SK-N-SH (cell line): ENCODE measurements at regions not wholly inside any gene's neighbourhood (a gene's known extent, or its start where the extent isn't known, plus 50 kb on each side); places are given as distances from the start of the nearest gene placed in this dataset.

Source experiments
- CTCF ChIA-PET: fragments of 300-600, 350-600 bp; formaldehyde crosslinking; extraction: SDS; loops from one replicate; lab custom pipeline; 2021; lab: Yijun Ruan, JAX
- POLR2A ChIA-PET: fragments of 350-600 bp; sonication (Branson Sonifier 250); formaldehyde crosslinking; extraction: SDS; loops from one replicate; lab custom pipeline; 2020; ENCODE audit warnings: antibody characterized with exemption, inconsistent platforms; lab: Yijun Ruan, JAX
- DNase-seq: peaks from one replicate; pipeline ENCODE4 v3.0.0; 2012
- H2AFZ ChIP-seq: fragments of 200-600 bp; sonication (generic); 2 replicates; pipeline ENCODE4 v1.8.1; 2016; ENCODE audit warnings: antibody characterized with exemption, mild to moderate bottlenecking, low read depth
- H3F3A ChIP-seq: fragments of 200-600 bp; sonication (generic); replicated peaks from 2 replicates; pipeline ENCODE3; 2016; ENCODE audit warnings: antibody characterized with exemption, mild to moderate bottlenecking; ENCODE audit not compliant: insufficient read depth
- H3K27ac ChIP-seq, 2 experiments: fragments of 200-500 bp in 1 of 2; fragments of 200-600 bp in 1 of 2; sonication (Bioruptor generic) in 1 of 2; sonication (generic), shearing (Covaris generic) in 1 of 2; 2 replicates each; pipeline versions ENCODE4 v1.5.1 to v1.6.1; 2014 to 2016; ENCODE audit warnings: low read depth in 2 of 2, inconsistent platforms in 1 of 2, low read length in 1 of 2, mild to moderate bottlenecking in 1 of 2, mixed read lengths in 1 of 2
- H3K27me3 ChIP-seq: fragments of 200-600 bp; sonication (generic), shearing (Covaris generic); 2 replicates; pipeline ENCODE4 v1.6.1; 2016; ENCODE audit warnings: mixed run types; ENCODE audit not compliant: insufficient read depth
- H3K36me3 ChIP-seq, 2 experiments: fragments of 200-500 bp in 1 of 2; fragments of 200-600 bp in 1 of 2; sonication (Bioruptor generic) in 1 of 2; sonication (generic) in 1 of 2; replicated peaks in 1 of 2; 2 replicates each; pipeline versions ENCODE3 to v1.5.1; 2014 to 2016; ENCODE audit warnings: low read length in 1 of 2, mild to moderate bottlenecking in 1 of 2; ENCODE audit not compliant: insufficient read depth in 2 of 2, control insufficient read depth in 1 of 2
- H3K4me1 ChIP-seq, 2 experiments: fragments of 200-500 bp in 1 of 2; fragments of 200-600 bp in 1 of 2; sonication (Bioruptor generic) in 1 of 2; sonication (generic), shearing (Covaris generic) in 1 of 2; 2 replicates each; pipeline versions ENCODE4 v1.5.1 to v1.6.1; 2014 to 2016; ENCODE audit warnings: low read depth in 1 of 2, low read length in 1 of 2, mixed run types in 1 of 2; ENCODE audit not compliant: insufficient read depth in 2 of 2, control insufficient read depth in 1 of 2
- H3K4me2 ChIP-seq: fragments of 200-600 bp; sonication (generic), shearing (Covaris generic); 2 replicates; pipeline ENCODE4 v1.6.1; 2017; ENCODE audit warnings: mixed run types
- H3K4me3 ChIP-seq, 2 experiments: fragments of 200-500 bp in 1 of 2; fragments of 200-600 bp in 1 of 2; sonication (Bioruptor generic) in 1 of 2; sonication (generic), shearing (Covaris generic) in 1 of 2; 2 replicates each; pipeline versions ENCODE4 v1.5.1 to v1.8.1; 2014 to 2016; ENCODE audit warnings: low read depth in 2 of 2, inconsistent platforms in 1 of 2, low read length in 1 of 2, mild to moderate bottlenecking in 1 of 2, mixed read lengths in 1 of 2, moderate library complexity in 1 of 2
- H3K79me2 ChIP-seq: fragments of 200-600 bp; sonication (generic); 2 replicates; pipeline ENCODE4 v1.8.1; 2017; ENCODE audit warnings: mild to moderate bottlenecking; ENCODE audit not compliant: insufficient read depth
- H3K9ac ChIP-seq: fragments of 200-600 bp; sonication (generic); 2 replicates; pipeline ENCODE4 v1.6.1; 2017; ENCODE audit warnings: mixed run types
- H3K9me2 ChIP-seq: fragments of 200-600 bp; sonication (generic); 2 replicates; pipeline ENCODE4 v1.6.1; 2017; ENCODE audit warnings: mixed run types
- H3K9me3 ChIP-seq: fragments of 200-600 bp; sonication (generic); 2 replicates; pipeline ENCODE4 v1.6.1; 2017; ENCODE audit warnings: mixed run types, mild to moderate bottlenecking, moderate library complexity
- H4K20me1 ChIP-seq: fragments of 200-600 bp; sonication (generic); 2 replicates; pipeline ENCODE4 v1.6.1; 2017; ENCODE audit warnings: mild to moderate bottlenecking, mixed run types; ENCODE audit not compliant: insufficient read depth
- EP300 ChIP-seq, 2 experiments: IDR thresholded peaks; 2 replicates each; pipeline versions ENCODE4 v1.4.0 to v1.6.1; 2012; ENCODE audit warnings: borderline replicate concordance in 1 of 2, low read depth in 1 of 2, low read length in 1 of 2
- EZH2phosphoT487 ChIP-seq: fragments of 200-600 bp; sonication (generic); IDR thresholded peaks from 2 replicates; pipeline ENCODE4 v1.6.1; 2017; ENCODE audit warnings: low read depth, mixed run types, mild to moderate bottlenecking, antibody characterized with exemption, moderate library complexity, borderline replicate concordance
- FOSL2 ChIP-seq: IDR thresholded peaks from 2 replicates; pipeline ENCODE4 v1.4.0; 2012; ENCODE audit warnings: low read depth, mild to moderate bottlenecking, moderate library complexity, borderline replicate concordance
- JUND ChIP-seq: IDR thresholded peaks from 2 replicates; pipeline ENCODE4 v1.4.0; 2012
- MEF2A ChIP-seq: IDR thresholded peaks from 2 replicates; pipeline ENCODE4 v1.4.0; 2012; ENCODE audit warnings: low read depth, borderline replicate concordance
- NRF1 ChIP-seq: IDR thresholded peaks from 2 replicates; pipeline ENCODE4 v1.6.1; 2012; ENCODE audit warnings: low read depth, mild to moderate bottlenecking, low read length
- POLR2AphosphoS5 ChIP-seq: IDR thresholded peaks from 2 replicates; pipeline ENCODE4 v1.6.1; 2012; ENCODE audit warnings: low read depth, low read length
- RCOR1 ChIP-seq: fragments of 150-350 bp; IDR thresholded peaks from 2 replicates; pipeline ENCODE4 v1.6.1; 2017; ENCODE audit warnings: antibody characterized with exemption, low read length
- REST ChIP-seq: IDR thresholded peaks from 2 replicates; pipeline ENCODE4 v1.6.1; 2012; ENCODE audit warnings: mild to moderate bottlenecking, low read depth, low read length, moderate library complexity
- RFX5 ChIP-seq: IDR thresholded peaks from 2 replicates; pipeline ENCODE4 v1.6.1; 2012; ENCODE audit warnings: mild to moderate bottlenecking, improper control_type of control experiment, low read length
- RXRA ChIP-seq: IDR thresholded peaks from 2 replicates; pipeline ENCODE4 v1.4.0; 2012; ENCODE audit warnings: low read depth, mild to moderate bottlenecking, borderline replicate concordance
- SIN3A ChIP-seq: IDR thresholded peaks from 2 replicates; pipeline ENCODE4 v1.6.1; 2012; ENCODE audit warnings: low read depth, mild to moderate bottlenecking, low read length, moderate library complexity, borderline replicate concordance
- TEAD4 ChIP-seq: IDR thresholded peaks from 2 replicates; pipeline ENCODE4 v1.4.0; 2012; ENCODE audit warnings: mild to moderate bottlenecking, borderline replicate concordance; ENCODE audit not compliant: insufficient read depth
- USF1 ChIP-seq: IDR thresholded peaks from 2 replicates; pipeline ENCODE4 v1.4.0; 2012; ENCODE audit warnings: low read depth, borderline replicate concordance
- WGBS: methylation state at CpG from one replicate; pipeline ENCODE4 v1.1.6; 2017; ENCODE audit warnings: low lambda C conversion rate; 5-methylcytosine and 5-hydroxymethylcytosine counted together
- TF ChIP-seq, protein P1 (sequence below): IDR thresholded peaks from 2 replicates; pipeline ENCODE4; 2012

- Histone ChIP-seq H3K9me2 (no peaks in the 10 kb centered on the region), H3K27me3 (no peaks in the 10 kb centered on the region), H3K36me3 (no peaks in the 10 kb centered on the region), H3K4me2 (no peak overlapping the region), H3K27ac (no peak overlapping the region), H3K9ac (no peak overlapping the region), H3K79me2 (no peaks in the 10 kb centered on the region), H3F3A (no peaks in the 10 kb centered on the region), H4K20me1 (no peaks in the 10 kb centered on the region), H3K4me1 (peaks cover 0 to 9% of the 10 kb centered on the region in 2 experiments; a peak in 2 of 4 replicates), H3K9me3 (no peaks in the 10 kb centered on the region), H3K4me3 (no peak overlapping the region), H2AFZ (no peak overlapping the region)
- CTCF ChIA-PET, result interaction anchor here (1.3 kb wide), 1 partner anchor 21 kb away, joined by 3 read pairs; no protein-coding TSS in a partner anchor
- POLR2A ChIA-PET, result no interaction called here
- DNase-seq, result no peak
- TF ChIP-seq REST, result no peak
- TF ChIP-seq POLR2AphosphoS5, result no peak
- TF ChIP-seq RFX5, result no peak
- TF ChIP-seq NRF1, result no peak
- no peak for TF ChIP-seq RXRA
- TF ChIP-seq SIN3A, result no peak
- no peak for TF ChIP-seq FOSL2
- no peak for TF ChIP-seq EZH2phosphoT487
- no peak for TF ChIP-seq USF1
- no peak for TF ChIP-seq JUND
- WGBS, result 82% methylated on average over 2 of the region's 2 CpGs
Observed at GRCh38 chr2:145032791-145033190, 512.9 kb upstream of the ZEB2 start.

- Histone ChIP-seq H3F3A (no peaks in the 10 kb centered on the region), H3K27me3 (no peaks in the 10 kb centered on the region), H3K36me3 (no peaks in the 10 kb centered on the region), H4K20me1 (no peaks in the 10 kb centered on the region), H3K4me1 (peaks cover 0 to 8% of the 10 kb centered on the region in 2 experiments; a peak in 2 of 4 replicates), H3K9me2 (no peaks in the 10 kb centered on the region), H3K4me2 (no peak overlapping the region), H3K79me2 (no peaks in the 10 kb centered on the region), H2AFZ (peak overlapping the region; percentile 34; the same call in 1 of the 2 replicates), H3K27ac (no peak overlapping the region), H3K9me3 (no peaks in the 10 kb centered on the region), H3K9ac (no peak overlapping the region), H3K4me3 (no peak overlapping the region)
- WGBS, result 84% methylated on average over 3 of the region's 3 CpGs
- no peak for DNase-seq
- TF ChIP-seq, protein P1, sequence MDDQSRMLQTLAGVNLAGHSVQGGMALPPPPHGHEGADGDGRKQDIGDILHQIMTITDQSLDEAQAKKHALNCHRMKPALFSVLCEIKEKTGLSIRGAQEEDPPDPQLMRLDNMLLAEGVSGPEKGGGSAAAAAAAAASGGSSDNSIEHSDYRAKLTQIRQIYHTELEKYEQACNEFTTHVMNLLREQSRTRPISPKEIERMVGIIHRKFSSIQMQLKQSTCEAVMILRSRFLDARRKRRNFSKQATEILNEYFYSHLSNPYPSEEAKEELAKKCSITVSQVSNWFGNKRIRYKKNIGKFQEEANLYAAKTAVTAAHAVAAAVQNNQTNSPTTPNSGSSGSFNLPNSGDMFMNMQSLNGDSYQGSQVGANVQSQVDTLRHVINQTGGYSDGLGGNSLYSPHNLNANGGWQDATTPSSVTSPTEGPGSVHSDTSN, result no peak
- no peak for TF ChIP-seq EP300 (IDR thresholded peaks at IDR 0.05; ENCODE audit: borderline replicate concordance in 1 of 2, low read depth in 1 of 2, low read length in 1 of 2)
- TF ChIP-seq MEF2A, result no peak
- no peak for TF ChIP-seq RCOR1
- TF ChIP-seq TEAD4, result no peak
- POLR2A ChIA-PET, result no interaction called here
- CTCF ChIA-PET, result no interaction called here
Observed at GRCh38 chr2:145029873-145030272, 510.0 kb upstream of the ZEB2 start.
